ENCODE measurements at regions not wholly inside any gene's neighbourhood (a gene's known extent, or its start where the extent isn't known, plus 50 kb on each side); places are given as distances from the start of the nearest gene placed in this dataset.

GRCh38 chr6:137982418-137983189 is 115.5 kb downstream of the TNFAIP3 start:
- no peak for TF ChIP-seq EZH2 (IDR thresholded peaks at IDR 0.05; ENCODE audit: low read length, unreplicated experiment)
- TF ChIP-seq, protein P1, sequence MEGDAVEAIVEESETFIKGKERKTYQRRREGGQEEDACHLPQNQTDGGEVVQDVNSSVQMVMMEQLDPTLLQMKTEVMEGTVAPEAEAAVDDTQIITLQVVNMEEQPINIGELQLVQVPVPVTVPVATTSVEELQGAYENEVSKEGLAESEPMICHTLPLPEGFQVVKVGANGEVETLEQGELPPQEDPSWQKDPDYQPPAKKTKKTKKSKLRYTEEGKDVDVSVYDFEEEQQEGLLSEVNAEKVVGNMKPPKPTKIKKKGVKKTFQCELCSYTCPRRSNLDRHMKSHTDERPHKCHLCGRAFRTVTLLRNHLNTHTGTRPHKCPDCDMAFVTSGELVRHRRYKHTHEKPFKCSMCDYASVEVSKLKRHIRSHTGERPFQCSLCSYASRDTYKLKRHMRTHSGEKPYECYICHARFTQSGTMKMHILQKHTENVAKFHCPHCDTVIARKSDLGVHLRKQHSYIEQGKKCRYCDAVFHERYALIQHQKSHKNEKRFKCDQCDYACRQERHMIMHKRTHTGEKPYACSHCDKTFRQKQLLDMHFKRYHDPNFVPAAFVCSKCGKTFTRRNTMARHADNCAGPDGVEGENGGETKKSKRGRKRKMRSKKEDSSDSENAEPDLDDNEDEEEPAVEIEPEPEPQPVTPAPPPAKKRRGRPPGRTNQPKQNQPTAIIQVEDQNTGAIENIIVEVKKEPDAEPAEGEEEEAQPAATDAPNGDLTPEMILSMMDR (conservative IDR thresholded peaks at IDR 0.05; ENCODE audit: low read depth, low read length) = no peak
